OCI-LY7 (cell line): ENCODE measurements at regions not wholly inside any gene's neighbourhood (a gene's known extent, or its start where the extent isn't known, plus 50 kb on each side); places are given as distances from the start of the nearest gene placed in this dataset.

ENCODE experiments used
- BruUV-seq: library from RNA; stranded (reverse); fragments of 400-500 nt; replicated peaks from 2 replicates; lab custom pipeline; 2021; lab: Mats Ljungman, UMichigan
- CTCF ChIA-PET: fragments of 300-600 bp; sonication (Branson Sonifier 250); formaldehyde crosslinking; loops from one replicate; lab custom pipeline; 2022; ENCODE audit warnings: antibody characterized with exemption; ENCODE audit not compliant: unreplicated experiment; lab: Charles Lee
- POLR2A ChIA-PET: fragments of 300-600 bp; sonication (Branson Sonifier 250); formaldehyde crosslinking; loops from one replicate; lab custom pipeline; 2022; ENCODE audit warnings: antibody characterized with exemption; lab: Charles Lee
- DNase-seq: peaks from one replicate; pipeline ENCODE4 v3.0.0-alpha.2; 2015; ENCODE audit warnings: low spot score
- H2AFZ ChIP-seq: fragments of 200-600 bp; sonication (generic), shearing (Covaris generic); 2 replicates; pipeline ENCODE4 v1.6.1; 2014; ENCODE audit warnings: mild to moderate bottlenecking, antibody characterized with exemption, low read length, moderate library complexity
- H3K27ac ChIP-seq: fragments of 200-600 bp; sonication (generic); 2 replicates; pipeline ENCODE4 v1.5.1; 2014; ENCODE audit warnings: mixed run types, low read depth, mild to moderate bottlenecking, moderate library complexity, low read length, inconsistent platforms; ENCODE audit not compliant: poor library complexity, severe bottlenecking
- H3K36me3 ChIP-seq: fragments of 200-600 bp; sonication (generic); 2 replicates; pipeline ENCODE4 v1.6.1; 2014; ENCODE audit warnings: mild to moderate bottlenecking, antibody characterized with exemption, low read length, moderate library complexity, mixed read lengths; ENCODE audit not compliant: insufficient read depth
- H3K4me1 ChIP-seq: fragments of 200-600 bp; sonication (generic); 2 replicates; pipeline ENCODE4 v1.5.1; 2014; ENCODE audit warnings: mild to moderate bottlenecking, low read length; ENCODE audit not compliant: insufficient read depth, poor library complexity, severe bottlenecking
- H3K4me2 ChIP-seq: fragments of 200-600 bp; sonication (generic); 2 replicates; pipeline ENCODE4 v1.6.1; 2014; ENCODE audit warnings: mild to moderate bottlenecking, low read length
- H3K4me3 ChIP-seq: fragments of 200-600 bp; sonication (generic); 2 replicates; pipeline ENCODE4 v1.5.1; 2014; ENCODE audit warnings: mild to moderate bottlenecking, low read depth, low read length; ENCODE audit not compliant: poor library complexity, severe bottlenecking
- H3K79me2 ChIP-seq: fragments of 200-600 bp; sonication (generic); 2 replicates; pipeline ENCODE4 v1.6.1; 2016; ENCODE audit warnings: low read depth, mild to moderate bottlenecking, low read length, moderate library complexity, mixed read lengths; ENCODE audit not compliant: insufficient read depth
- H3K9me2 ChIP-seq: fragments of 200-600 bp; sonication (generic); 2 replicates; pipeline ENCODE4 v1.6.1; 2016; ENCODE audit warnings: mild to moderate bottlenecking, low read length, mixed read lengths; ENCODE audit not compliant: insufficient read depth
- H3K9me3 ChIP-seq: fragments of 200-600 bp; sonication (generic); 2 replicates; pipeline ENCODE4 v1.6.1; 2014; ENCODE audit warnings: mild to moderate bottlenecking, mixed run types, low read length, mixed read lengths
- H4K20me1 ChIP-seq: fragments of 200-600 bp; sonication (generic); 2 replicates; pipeline ENCODE4 v1.6.1; 2014; ENCODE audit warnings: mild to moderate bottlenecking, antibody characterized with exemption, low read length, moderate library complexity, mixed read lengths; ENCODE audit not compliant: insufficient read depth
- CTCF ChIP-seq: fragments of 200-600 bp; sonication (generic); conservative IDR thresholded peaks from 2 replicates; pipeline ENCODE4 v1.5.1; 2014; ENCODE audit warnings: mild to moderate bottlenecking, antibody characterized with exemption, low read length, moderate library complexity, mixed read lengths
- EZH2phosphoT487 ChIP-seq: fragments of 200-600 bp; sonication (generic); IDR thresholded peaks from 2 replicates; pipeline ENCODE4 v1.6.1; 2018; ENCODE audit warnings: low read depth, borderline replicate concordance, mild to moderate bottlenecking, mixed run types, antibody characterized with exemption, low read length, moderate library complexity, mixed read lengths
- intact Hi-C: fragments of 100-400 bp; cut with micrococcal nuclease; formaldehyde crosslinking; loops from one replicate; pipeline ENCODE4 v1.10.0; 2022; ENCODE audit not compliant: unreplicated experiment

GRCh38 chr3:30986551-30986950 lies 92.1 kb upstream of the GADL1 start:
- intact Hi-C loops = no loop called here
- no peak for DNase-seq
- Histone ChIP-seq H2AFZ (no peak overlapping the region), H3K9me3 (no peaks in the 10 kb centered on the region), H3K4me2 (no peak overlapping the region), H3K4me1 (no peaks in the 10 kb centered on the region), H3K27ac (no peak overlapping the region), H3K4me3 (no peak overlapping the region), H4K20me1 (no peaks in the 10 kb centered on the region), H3K79me2 (no peaks in the 10 kb centered on the region), H3K9me2 (no peaks in the 10 kb centered on the region), H3K36me3 (no peaks in the 10 kb centered on the region)
- no TSS peak for BruUV-seq
- TF ChIP-seq EZH2phosphoT487 (no peak), CTCF (no peak)
- POLR2A ChIA-PET = no interaction called here
- CTCF ChIA-PET = no interaction called here

- Histone ChIP-seq H3K4me3 (no peak overlapping the region), H3K9me2 (no peaks in the 10 kb centered on the region), H3K36me3 (no peaks in the 10 kb centered on the region), H4K20me1 (no peaks in the 10 kb centered on the region), H2AFZ (no peak overlapping the region), H3K4me2 (no peak overlapping the region), H3K4me1 (no peaks in the 10 kb centered on the region), H3K27ac (no peak overlapping the region), H3K9me3 (no peaks in the 10 kb centered on the region), H3K79me2 (no peaks in the 10 kb centered on the region)
- intact Hi-C loops = no loop called here
- BruUV-seq = no TSS peak
- ChIA-PET POLR2A (no interaction called here), CTCF (no interaction called here)
- no peak for DNase-seq
- no peak for TF ChIP-seq CTCF
- TF ChIP-seq EZH2phosphoT487 = no peak
Observed at GRCh38 chr3:30988769-30989168, 94.3 kb upstream of the GADL1 start.

- no peaks in the 10 kb centered on the region for H3K36me3 ChIP-seq
- no peaks in the 10 kb centered on the region for H3K79me2 ChIP-seq
- H4K20me1 ChIP-seq = no peaks in the 10 kb centered on the region
- H3K4me2 ChIP-seq = no peak overlapping the region
- H3K27ac ChIP-seq = no peak overlapping the region
- intact Hi-C loops = no loop called here
- ChIA-PET CTCF (no interaction called here), POLR2A (no interaction called here)
- TF ChIP-seq EZH2phosphoT487 (no peak), CTCF (no peak)
- BruUV-seq = no TSS peak
- no peak for DNase-seq
- no peaks in the 10 kb centered on the region for H3K9me3 ChIP-seq
- H3K9me2 ChIP-seq = no peaks in the 10 kb centered on the region
- H3K4me3 ChIP-seq = no peak overlapping the region
- H2AFZ ChIP-seq = no peak overlapping the region
- H3K4me1 ChIP-seq = no peaks in the 10 kb centered on the region
Observed at GRCh38 chr3:30989276-30990030, 95.0 kb upstream of the GADL1 start.
